Right hindlimb (tissue), 1 donor: ENCODE measurements at regions not wholly inside any gene's neighbourhood (a gene's known extent, or its start where the extent isn't known, plus 50 kb on each side); places are given as distances from the start of the nearest gene placed in this dataset.

Experiments used
- DNase-seq: peaks from one replicate; pipeline ENCODE4 v3.0.0-alpha.2; 2018

- DNase-seq, result no peak
Measured at GRCh38 chr16:54231919-54232318, 54.7 kb downstream of the IRX3 start.

DNA sequence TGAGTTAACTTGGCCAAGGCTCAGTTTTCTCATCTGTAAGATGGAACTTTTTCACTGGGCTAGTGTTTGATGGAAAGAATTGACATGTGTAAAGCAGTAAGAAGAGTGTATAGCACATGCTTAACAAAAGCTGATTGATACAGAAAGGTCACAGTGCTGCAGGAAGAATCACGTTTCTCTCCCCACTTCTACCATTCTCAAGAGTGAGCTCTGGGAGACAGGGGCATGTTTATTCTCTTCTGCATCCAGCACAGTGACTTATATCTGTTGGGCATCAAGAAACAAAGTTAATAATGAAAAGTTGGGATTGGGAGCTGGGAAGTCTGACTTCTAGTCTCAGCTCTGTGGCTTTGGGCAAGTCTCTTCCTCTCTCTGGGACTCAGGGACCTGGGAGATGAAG is 55.3 kb downstream of the IRX3 start:
- no peak for DNase-seq

GRCh38 chr16:54228325-54228724 is 58.3 kb downstream of the IRX3 start:
- DNase-seq, result no peak

DNA sequence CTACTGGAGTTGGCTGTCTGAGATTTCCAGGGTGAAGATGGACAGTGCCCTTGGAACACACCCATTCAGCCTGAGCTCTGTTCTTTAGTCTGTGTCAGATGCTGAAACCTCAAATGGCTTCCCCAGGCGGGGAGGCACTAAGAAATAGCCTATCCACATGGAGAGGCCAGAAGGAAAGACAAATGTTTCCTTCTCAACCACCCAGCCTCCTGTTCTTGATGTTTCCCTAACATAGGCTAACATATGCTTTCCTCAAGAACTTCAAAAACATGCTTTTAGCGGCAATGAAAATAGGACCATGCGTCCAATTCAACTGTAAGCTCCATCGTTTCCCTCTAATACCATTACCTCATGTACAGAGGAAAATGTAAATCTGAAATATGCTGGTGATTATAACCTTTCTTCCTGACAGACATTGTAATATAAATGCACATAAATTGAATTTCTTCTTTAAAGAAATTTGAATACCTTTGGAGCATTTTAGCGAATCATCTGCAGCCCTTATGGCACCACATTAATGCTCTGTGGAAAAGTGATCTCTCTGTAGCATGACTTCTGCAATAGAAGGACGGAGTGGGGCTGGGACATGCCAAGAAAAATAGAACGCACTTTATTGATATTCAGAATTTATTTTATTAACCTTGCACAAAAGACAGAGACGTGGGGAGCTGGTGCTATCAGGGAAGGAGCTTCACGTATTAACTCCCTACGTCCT is 60.1 kb downstream of the IRX3 start:
- no peak for DNase-seq

DNA sequence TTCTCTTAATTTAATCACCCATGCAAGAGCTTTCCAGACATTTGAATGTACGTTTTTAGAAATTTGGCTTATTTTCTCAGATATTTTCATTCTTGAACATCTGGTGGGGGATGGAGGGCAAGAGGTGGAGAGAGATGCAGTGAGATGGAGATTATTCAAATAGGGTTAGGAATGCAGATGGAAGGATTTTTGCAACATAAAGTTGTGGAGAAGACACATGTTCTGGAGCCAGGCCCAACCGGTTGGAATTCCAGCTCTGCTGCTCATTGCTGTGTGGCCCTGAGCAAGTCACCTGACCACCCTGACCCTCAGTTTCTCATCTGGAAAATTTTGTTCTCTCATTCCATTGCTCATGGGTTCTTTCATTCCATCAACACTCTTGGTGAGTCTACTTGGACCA is 66.9 kb downstream of the IRX3 start:
- DNase-seq, result no peak

- DNase-seq, result no peak
Measured at GRCh38 chr16:54216688-54217087, 69.9 kb downstream of the IRX3 start.

DNA sequence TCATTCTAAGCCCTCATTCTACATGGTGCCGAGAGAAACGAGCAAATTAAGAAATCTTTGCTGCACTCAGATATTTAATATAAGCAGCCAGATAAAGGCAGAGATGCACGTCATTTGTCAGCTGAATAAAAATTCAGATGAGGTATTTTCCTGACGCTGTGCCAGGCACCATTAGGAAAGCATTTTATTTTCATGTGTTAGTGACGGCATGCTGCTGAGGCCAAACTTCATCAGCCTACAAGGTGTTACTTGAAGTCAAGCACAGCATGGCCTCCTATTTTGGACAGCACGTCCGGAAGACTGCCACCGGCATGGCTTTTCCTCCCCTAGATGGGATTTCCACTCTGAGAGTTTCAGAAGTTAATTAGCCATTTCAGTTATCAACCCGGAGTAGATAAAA is 70.3 kb downstream of the IRX3 start:
- peak; percentile 65 for DNase-seq

DNA sequence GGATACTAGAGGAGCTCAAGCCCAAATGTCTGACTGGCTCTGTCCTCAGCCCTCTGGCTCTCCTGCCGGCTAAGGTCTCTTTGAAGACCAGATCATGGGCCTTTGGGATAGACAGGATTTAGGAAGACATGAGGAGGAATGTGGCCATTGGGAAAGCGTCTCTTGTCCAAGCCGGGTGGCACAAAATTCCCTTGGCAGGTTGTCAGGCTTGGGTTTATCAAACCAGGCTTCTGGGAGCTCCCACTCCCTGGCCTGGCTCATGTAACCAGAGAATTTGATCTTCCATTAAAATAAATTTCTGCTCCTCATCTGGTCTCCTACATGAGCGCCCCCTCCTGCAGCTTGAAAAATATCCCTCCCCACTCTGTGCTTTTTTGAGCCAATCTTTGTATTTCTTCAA is 71.1 kb downstream of the IRX3 start:
- DNase-seq, result no peak

DNA sequence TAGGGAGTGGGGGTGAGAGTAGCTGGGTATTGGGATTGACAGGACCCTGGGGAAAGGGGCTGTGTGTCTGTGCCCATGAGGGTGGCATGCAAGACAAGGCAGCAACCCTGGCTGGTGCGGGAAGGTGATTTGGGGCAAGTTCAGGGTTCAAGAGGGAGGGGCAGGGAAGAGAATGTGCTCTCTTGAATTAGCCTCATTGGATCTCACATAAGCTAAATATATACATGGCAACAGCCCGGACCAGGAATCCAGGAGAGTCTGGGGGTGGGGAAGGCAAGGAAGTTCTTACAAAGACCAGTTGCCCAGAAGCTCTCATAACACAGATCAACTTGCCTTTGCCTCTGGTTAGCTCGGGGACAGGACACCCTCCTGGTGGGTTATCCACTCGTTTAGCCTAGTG is 73.3 kb downstream of the IRX3 start:
- no peak for DNase-seq

DNA sequence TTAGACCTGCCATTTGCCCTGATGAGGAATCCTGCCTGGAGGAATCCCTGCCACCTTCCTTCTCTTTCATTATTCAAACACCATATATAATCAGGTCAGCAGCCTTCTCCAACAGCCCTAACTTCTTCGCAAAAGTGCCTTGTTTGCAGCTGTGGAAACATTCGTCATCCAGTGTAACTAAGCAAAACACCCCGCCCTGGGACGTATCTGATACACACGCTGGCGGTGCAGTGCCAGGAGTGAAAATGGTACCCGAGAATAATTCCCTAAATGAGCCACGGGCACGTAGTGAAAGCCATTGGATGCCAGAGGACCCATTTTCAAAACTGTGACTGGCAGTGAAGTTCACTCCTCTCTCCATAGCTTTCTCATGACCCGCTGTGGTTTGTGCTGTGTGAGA is 73.7 kb downstream of the IRX3 start:
- DNase-seq, result peak; percentile 38

DNA sequence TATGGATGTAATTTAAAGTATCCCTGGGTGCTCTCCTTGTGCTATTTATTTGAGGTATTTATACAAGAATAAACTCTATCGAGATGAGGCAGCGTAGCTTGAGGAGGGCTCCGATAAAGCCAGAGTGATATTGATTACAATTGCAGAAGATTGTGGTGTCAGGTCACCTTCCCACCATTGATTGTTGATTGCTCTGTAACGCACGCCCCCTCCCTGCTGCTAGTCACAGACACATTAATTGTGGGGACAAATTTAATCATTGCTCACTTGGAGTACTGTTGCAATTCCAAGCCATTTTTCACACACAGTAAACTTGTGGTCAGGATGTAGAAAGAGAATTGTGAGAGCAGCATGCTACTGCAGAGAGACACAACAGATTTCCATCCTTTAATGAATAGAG is 75.4 kb downstream of the IRX3 start:
- DNase-seq, result no peak

DNA sequence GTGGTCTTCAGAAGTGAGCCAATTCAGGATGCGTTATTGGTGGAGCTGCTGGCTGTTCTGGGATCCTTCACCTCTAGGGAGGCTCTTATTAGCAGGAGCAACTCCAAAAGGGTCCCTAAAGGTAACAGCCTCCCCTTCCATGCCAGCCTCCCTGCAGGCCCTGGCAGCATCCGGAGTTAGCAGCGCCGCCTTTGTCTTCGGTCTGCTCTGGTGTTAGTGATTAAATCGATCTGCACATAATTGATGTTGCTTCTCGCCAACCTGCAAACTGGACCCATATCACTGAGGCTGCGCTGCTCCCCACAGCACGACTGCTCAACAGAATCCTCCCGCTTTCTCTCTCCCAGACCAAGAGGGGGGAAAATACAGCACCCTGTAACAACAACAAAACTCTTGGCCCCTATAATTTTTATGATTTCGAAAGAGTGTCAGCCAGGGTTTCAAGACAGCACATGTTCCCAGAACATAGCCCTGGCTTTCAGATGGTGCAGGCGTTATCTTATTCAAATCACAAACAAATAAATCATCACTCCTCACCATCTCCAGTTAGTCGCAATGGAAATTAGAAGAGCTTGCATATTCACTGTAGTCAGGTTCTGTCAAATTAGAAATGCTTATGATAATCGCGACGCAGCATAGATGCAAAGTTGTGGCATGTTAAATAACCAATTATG is 76.0 kb downstream of the IRX3 start:
- DNase-seq, result no peak

DNA sequence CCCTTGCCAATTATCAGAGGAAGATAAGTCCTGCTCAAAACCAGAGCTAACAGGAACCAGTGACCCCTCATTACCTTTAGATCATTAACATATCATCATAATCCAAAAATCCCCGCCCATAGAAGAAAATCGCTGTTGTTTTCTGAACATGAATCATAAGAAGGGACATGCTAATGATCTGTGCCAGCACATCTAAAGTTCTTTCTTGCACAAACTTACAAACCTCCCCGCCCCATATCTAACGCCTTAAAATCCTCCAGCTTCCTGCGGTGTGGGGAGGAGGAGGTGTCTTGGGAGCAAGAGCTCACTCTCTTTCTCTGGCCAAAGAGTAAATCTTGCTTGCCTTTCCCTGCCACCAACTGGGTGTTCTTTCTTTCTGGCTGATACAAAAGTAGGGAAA is 78.3 kb downstream of the IRX3 start:
- no peak for DNase-seq

DNA sequence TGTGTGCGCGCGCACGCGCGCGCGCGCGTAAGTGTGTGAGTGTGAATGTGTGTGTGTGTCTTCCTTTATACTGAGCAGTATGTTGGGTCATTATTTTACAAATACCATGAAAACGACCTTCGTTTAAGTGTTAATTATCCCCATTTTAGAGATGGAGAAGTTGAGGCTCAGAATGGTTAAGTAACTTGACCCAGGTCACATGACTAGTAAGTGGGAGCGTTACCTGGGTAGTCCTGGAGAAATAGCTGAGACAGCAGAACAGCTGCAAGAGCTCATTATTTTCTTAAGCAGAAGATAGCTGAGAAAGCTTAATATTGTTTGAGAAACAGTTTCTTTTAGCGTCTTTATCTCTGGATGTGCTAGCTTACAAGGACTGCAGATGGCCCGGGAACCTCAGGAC is 78.8 kb downstream of the IRX3 start:
- no peak for DNase-seq

DNA sequence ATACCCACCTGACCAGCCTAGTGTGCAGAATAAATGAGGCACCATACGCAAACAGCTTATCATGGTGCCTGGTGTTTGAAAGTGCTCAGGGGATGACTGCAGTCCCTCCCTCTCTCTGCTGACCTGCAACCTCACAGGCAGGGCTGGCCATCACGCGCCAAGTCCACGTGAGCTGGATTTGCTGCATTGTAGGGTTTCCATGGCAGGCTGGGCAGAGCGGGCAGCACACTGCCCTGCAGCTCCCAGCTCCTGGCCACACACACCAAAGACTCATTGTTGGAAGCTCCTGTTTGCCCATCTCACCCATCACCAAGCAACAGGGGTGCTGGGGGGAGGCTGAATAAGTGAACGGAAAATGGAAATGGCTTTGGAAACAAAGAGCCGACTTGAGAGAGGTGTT is 81.8 kb downstream of the IRX3 start:
- DNase-seq, result no peak

DNA sequence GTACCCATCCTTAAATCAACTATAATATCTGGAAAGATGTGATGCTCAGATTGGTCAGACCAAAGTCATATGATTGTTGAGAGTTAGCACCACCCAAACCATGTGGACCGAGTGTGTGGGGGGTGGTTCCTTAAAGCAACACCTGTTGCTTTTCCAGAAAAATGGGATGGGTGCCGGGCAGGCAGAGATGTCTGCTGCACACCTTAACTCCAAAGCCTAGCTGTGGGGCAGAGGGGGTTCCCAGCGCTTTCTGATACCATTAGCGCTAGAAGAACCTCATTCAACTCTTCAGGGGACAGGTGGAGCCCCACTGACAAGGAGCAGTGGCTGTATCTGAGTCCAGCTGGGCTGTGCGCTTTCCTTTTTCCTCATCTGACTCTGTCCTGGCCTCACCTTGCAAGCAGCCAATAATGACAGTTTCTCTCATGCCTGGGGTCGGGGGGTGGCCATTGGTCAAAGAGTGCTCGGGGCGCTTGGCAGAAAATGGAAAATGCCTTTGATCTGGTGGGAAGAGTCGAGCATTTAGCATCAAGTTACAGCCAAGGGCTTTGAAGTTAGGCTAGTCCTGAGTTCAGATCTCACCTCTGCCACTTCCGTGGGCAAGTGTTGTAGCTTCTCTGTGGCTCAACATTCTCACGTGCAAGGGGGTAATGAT is 82.6 kb downstream of the IRX3 start:
- no peak for DNase-seq

- no peak for DNase-seq
Measured at GRCh38 chr16:54203384-54203783, 83.2 kb downstream of the IRX3 start.
